ENCODE measurements at regions not wholly inside any gene's neighbourhood (a gene's known extent, or its start where the extent isn't known, plus 50 kb on each side); places are given as distances from the start of the nearest gene placed in this dataset.

- peaks cover 8% of the 10 kb centered on the region for H3K4me1 Mint-ChIP-seq
- peaks cover 7% of the 10 kb centered on the region for H3K9me3 Mint-ChIP-seq
- no peaks in the 10 kb centered on the region for H3K36me3 Mint-ChIP-seq
- TF ChIP-seq CTCF (IDR thresholded peaks at IDR 0.05; ENCODE audit: unreplicated experiment) = no peak
- H3K27me3 Mint-ChIP-seq (ENCODE audit: low read depth) = no peaks in the 10 kb centered on the region
- DNase-seq (ENCODE audit: low spot score in 2 of 2, unreplicated experiment in 2 of 2) = no peak
- no peak overlapping the region for H3K27ac Mint-ChIP-seq
- H3K4me3 Mint-ChIP-seq = no peak overlapping the region
Measured at GRCh38 chr9:14488421-14489190, 174.7 kb upstream of the NFIB start.

GRCh38 chr9:14487547-14488185 is 173.7 kb upstream of the NFIB start:
- Mint-ChIP-seq H3K9me3 (peaks cover 7% of the 10 kb centered on the region), H3K27ac (no peak overlapping the region), H3K27me3 (ENCODE audit: low read depth) (no peaks in the 10 kb centered on the region), H3K36me3 (no peaks in the 10 kb centered on the region), H3K4me1 (peaks cover 8% of the 10 kb centered on the region), H3K4me3 (no peak overlapping the region)
- no peak for TF ChIP-seq CTCF (IDR thresholded peaks at IDR 0.05; ENCODE audit: unreplicated experiment)
- no peak for DNase-seq (ENCODE audit: low spot score in 2 of 2, unreplicated experiment in 2 of 2)

GRCh38 chr9:14485366-14485765 is 171.4 kb upstream of the NFIB start:
- peaks cover 7% of the 10 kb centered on the region for H3K9me3 Mint-ChIP-seq
- peaks cover 12% of the 10 kb centered on the region for H3K4me1 Mint-ChIP-seq
- TF ChIP-seq CTCF (IDR thresholded peaks at IDR 0.05; ENCODE audit: unreplicated experiment) = no peak
- H3K27me3 Mint-ChIP-seq (ENCODE audit: low read depth) = no peaks in the 10 kb centered on the region
- no peak for DNase-seq (ENCODE audit: low spot score in 2 of 2, unreplicated experiment in 2 of 2)
- no peak overlapping the region for H3K27ac Mint-ChIP-seq
- no peaks in the 10 kb centered on the region for H3K36me3 Mint-ChIP-seq
- no peak overlapping the region for H3K4me3 Mint-ChIP-seq

- no peak for DNase-seq (ENCODE audit: low spot score in 2 of 2, unreplicated experiment in 2 of 2)
- Mint-ChIP-seq H3K4me3 (no peak overlapping the region), H3K9me3 (peaks cover 3% of the 10 kb centered on the region), H3K4me1 (peaks cover 10% of the 10 kb centered on the region), H3K36me3 (no peaks in the 10 kb centered on the region), H3K27me3 (ENCODE audit: low read depth) (no peaks in the 10 kb centered on the region), H3K27ac (no peak overlapping the region)
- no peak for TF ChIP-seq CTCF (IDR thresholded peaks at IDR 0.05; ENCODE audit: unreplicated experiment)
Measured at GRCh38 chr9:14482856-14483255, 168.9 kb upstream of the NFIB start.

GRCh38 chr9:14480526-14480925 is 166.6 kb upstream of the NFIB start:
- H3K27ac Mint-ChIP-seq = no peak overlapping the region
- TF ChIP-seq CTCF (IDR thresholded peaks at IDR 0.05; ENCODE audit: unreplicated experiment) = no peak
- DNase-seq (ENCODE audit: low spot score in 2 of 2, unreplicated experiment in 2 of 2) = no peak
- H3K27me3 Mint-ChIP-seq (ENCODE audit: low read depth) = no peaks in the 10 kb centered on the region
- H3K36me3 Mint-ChIP-seq = no peaks in the 10 kb centered on the region
- peaks cover 8% of the 10 kb centered on the region for H3K4me1 Mint-ChIP-seq
- no peak overlapping the region for H3K4me3 Mint-ChIP-seq
- peaks cover 3% of the 10 kb centered on the region for H3K9me3 Mint-ChIP-seq
